ENCODE measurements at regions not wholly inside any gene's neighbourhood (a gene's known extent, or its start where the extent isn't known, plus 50 kb on each side); places are given as distances from the start of the nearest gene placed in this dataset.
A peak's percentile ranks its signal among the peaks of the same experiment; 100 is the strongest.

DNA sequence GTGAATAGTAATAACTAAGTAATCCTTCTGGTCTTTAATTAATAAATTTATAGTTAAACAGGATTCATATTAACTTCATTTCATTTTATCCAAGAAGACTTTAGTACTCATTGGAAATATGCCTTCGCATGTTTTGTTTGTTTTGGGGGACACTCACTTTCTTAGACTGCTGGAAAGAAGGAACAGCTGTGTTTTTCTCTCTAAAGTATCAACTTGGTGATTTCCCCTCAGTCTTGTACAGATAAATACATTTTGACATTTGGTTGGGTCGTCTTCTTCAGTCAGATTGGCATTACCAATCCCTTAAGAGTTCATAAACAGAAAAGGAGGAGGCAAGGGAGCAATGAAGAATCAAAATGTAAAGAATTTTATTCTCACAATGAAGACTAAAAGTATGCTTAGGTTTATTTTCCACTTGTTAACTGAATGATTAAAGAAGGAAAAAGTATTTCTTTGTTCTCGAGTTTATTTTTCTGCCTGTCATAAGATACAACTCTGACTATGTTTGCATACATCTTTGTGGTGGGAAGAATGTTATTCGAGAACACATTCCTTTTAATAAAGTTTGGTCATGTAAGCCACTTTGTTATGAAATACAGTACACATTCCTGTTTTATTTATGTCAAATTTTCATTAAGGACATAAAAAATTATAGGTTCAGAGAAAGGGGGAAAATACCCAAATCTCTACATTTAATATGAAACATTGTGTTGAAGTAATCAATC, 140.2 kb downstream of the GMNC start:
- Histone ChIP-seq H3K36me3 (ENCODE audit: control insufficient read depth in 4 of 4, insufficient read depth in 4 of 4, low read length in 4 of 4) (no peaks in the 10 kb centered on the region), H3K4me3 (no peak overlapping the region), H3K27ac (ENCODE audit: low read depth in 1 of 2, low read length in 1 of 2) (no peak overlapping the region), H3K27me3 (ENCODE audit: control insufficient read depth in 3 of 3, insufficient read depth in 3 of 3, low read length in 2 of 3) (no peaks in the 10 kb centered on the region), H3K9me3 (ENCODE audit: control insufficient read depth in 4 of 4, insufficient read depth in 3 of 4, low read length in 3 of 4) (no peaks in the 10 kb centered on the region), H3K4me1 (ENCODE audit: control insufficient read depth in 5 of 5, insufficient read depth in 5 of 5, low read length in 5 of 5) (peaks cover 0 to 4% (median 0%) of the 10 kb centered on the region in 5 donors), H3K9ac (ENCODE audit: insufficient read depth in 1 of 2, low read length in 2 of 2) (no peak overlapping the region)
- ATAC-seq (ENCODE audit: insufficient read depth, low FRiP score) (no peak), DNase-seq (peak in 1 of 3 donors; percentile 15)
- TF ChIP-seq, protein P1, sequence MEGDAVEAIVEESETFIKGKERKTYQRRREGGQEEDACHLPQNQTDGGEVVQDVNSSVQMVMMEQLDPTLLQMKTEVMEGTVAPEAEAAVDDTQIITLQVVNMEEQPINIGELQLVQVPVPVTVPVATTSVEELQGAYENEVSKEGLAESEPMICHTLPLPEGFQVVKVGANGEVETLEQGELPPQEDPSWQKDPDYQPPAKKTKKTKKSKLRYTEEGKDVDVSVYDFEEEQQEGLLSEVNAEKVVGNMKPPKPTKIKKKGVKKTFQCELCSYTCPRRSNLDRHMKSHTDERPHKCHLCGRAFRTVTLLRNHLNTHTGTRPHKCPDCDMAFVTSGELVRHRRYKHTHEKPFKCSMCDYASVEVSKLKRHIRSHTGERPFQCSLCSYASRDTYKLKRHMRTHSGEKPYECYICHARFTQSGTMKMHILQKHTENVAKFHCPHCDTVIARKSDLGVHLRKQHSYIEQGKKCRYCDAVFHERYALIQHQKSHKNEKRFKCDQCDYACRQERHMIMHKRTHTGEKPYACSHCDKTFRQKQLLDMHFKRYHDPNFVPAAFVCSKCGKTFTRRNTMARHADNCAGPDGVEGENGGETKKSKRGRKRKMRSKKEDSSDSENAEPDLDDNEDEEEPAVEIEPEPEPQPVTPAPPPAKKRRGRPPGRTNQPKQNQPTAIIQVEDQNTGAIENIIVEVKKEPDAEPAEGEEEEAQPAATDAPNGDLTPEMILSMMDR (IDR thresholded peaks at IDR 0.05; ENCODE audit: control extremely low read depth, extremely low read depth), result no peak
- WGBS, 2 donors, result 75 to 84% methylated on average over 4 of the region's 4 CpGs

DNA sequence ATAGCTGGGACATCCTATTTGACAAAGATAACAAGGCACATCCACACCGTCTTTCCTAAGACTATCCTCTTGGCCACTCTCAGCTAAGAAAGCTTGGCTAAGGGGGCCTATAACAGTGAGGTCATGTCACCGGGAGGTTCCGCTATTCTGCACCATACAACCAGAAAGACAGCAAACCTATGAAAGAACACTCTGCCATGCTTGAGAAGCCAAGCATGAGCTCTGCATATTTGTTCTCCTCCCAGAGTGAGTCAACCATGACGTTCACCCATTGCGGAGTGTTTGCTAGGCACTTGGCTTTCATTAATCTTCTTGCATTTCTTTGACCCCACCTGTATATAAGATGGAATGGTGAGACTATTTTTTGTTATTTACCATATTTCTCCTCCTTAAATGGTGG, 141.2 kb downstream of the GMNC start:
- no peak overlapping the region for H3K4me3 ChIP-seq
- 90 to 91% methylated on average over 5 of the region's 5 CpGs for WGBS, 2 donors
- TF ChIP-seq, protein P1 (IDR thresholded peaks at IDR 0.05; ENCODE audit: control extremely low read depth, extremely low read depth), result no peak
- peaks cover 0 to 4% (median 0%) of the 10 kb centered on the region in 5 donors for H3K4me1 ChIP-seq (ENCODE audit: control insufficient read depth in 5 of 5, insufficient read depth in 5 of 5, low read length in 5 of 5)
- ATAC-seq (ENCODE audit: insufficient read depth, low FRiP score) (no peak), DNase-seq (no peak)
- H3K9ac ChIP-seq (ENCODE audit: insufficient read depth in 1 of 2, low read length in 2 of 2), result no peak overlapping the region
- H3K27ac ChIP-seq (ENCODE audit: low read depth in 1 of 2, low read length in 1 of 2), result no peak overlapping the region
- H3K27me3 ChIP-seq (ENCODE audit: control insufficient read depth in 3 of 3, insufficient read depth in 3 of 3, low read length in 2 of 3), result no peaks in the 10 kb centered on the region
- no peaks in the 10 kb centered on the region for H3K36me3 ChIP-seq (ENCODE audit: control insufficient read depth in 4 of 4, insufficient read depth in 4 of 4, low read length in 4 of 4)
- no peaks in the 10 kb centered on the region for H3K9me3 ChIP-seq (ENCODE audit: control insufficient read depth in 4 of 4, insufficient read depth in 3 of 4, low read length in 3 of 4)

DNA sequence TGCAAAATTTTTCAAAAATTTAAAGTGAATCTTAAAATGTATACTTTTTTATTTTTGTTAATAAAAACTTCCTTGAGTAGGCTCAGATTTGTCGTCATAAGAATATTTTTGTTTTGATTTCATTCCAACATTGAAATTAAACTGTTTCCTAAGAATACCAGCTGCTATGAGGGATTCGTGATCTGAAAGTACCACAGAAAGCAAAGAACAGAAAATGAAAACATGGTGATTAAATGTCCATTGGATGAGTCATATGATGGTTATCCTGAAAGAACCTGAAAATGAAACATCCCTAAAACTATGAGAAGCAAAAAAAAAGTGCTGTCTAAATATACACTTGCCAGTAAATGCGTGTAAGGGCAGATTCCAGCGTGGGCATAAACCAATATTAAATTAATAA, 143.8 kb downstream of the GMNC start:
- TF ChIP-seq, protein P1 (IDR thresholded peaks at IDR 0.05; ENCODE audit: control extremely low read depth, extremely low read depth), result no peak
- Histone ChIP-seq H3K9ac (ENCODE audit: insufficient read depth in 1 of 2, low read length in 2 of 2) (no peak overlapping the region), H3K27ac (ENCODE audit: low read depth in 1 of 2, low read length in 1 of 2) (no peak overlapping the region), H3K4me1 (ENCODE audit: control insufficient read depth in 5 of 5, insufficient read depth in 5 of 5, low read length in 5 of 5) (peaks cover 0 to 4% (median 0%) of the 10 kb centered on the region in 5 donors), H3K9me3 (ENCODE audit: control insufficient read depth in 4 of 4, insufficient read depth in 3 of 4, low read length in 3 of 4) (no peaks in the 10 kb centered on the region), H3K4me3 (no peak overlapping the region), H3K36me3 (ENCODE audit: control insufficient read depth in 4 of 4, insufficient read depth in 4 of 4, low read length in 4 of 4) (no peaks in the 10 kb centered on the region), H3K27me3 (ENCODE audit: control insufficient read depth in 3 of 3, insufficient read depth in 3 of 3, low read length in 2 of 3) (no peaks in the 10 kb centered on the region)
- ATAC-seq (ENCODE audit: insufficient read depth, low FRiP score) (no peak), DNase-seq (peak in 2 of 3 donors; percentile 60 to 78)
- 54 to 74% methylated on average over 4 of the region's 4 CpGs for WGBS, 2 donors

DNA sequence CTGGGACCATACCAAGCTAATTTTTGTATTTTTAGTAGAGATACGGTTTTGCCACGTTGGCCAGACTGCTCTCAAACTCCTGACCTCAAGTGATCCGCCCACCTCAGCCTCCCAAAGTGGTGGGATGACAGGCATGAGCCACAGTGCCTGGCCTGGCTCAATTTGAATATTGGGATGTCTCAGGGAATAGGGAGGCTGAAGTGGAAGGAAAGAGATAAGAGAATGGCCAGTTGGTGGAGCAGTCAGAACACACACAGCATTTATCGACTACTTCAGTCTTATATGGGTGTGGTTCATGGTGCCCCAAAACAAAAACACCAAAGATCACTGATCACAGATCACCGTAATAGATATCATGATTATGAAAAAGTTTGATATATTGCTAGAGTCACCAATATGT, 144.4 kb downstream of the GMNC start:
- ATAC-seq (ENCODE audit: insufficient read depth, low FRiP score) (no peak), DNase-seq (no peak)
- H3K27me3 ChIP-seq (ENCODE audit: control insufficient read depth in 3 of 3, insufficient read depth in 3 of 3, low read length in 2 of 3), result no peaks in the 10 kb centered on the region
- no peak overlapping the region for H3K4me3 ChIP-seq
- H3K9ac ChIP-seq (ENCODE audit: insufficient read depth in 1 of 2, low read length in 2 of 2), result no peak overlapping the region
- TF ChIP-seq, protein P1 (IDR thresholded peaks at IDR 0.05; ENCODE audit: control extremely low read depth, extremely low read depth), result no peak
- H3K4me1 ChIP-seq (ENCODE audit: control insufficient read depth in 5 of 5, insufficient read depth in 5 of 5, low read length in 5 of 5), result peaks cover 0 to 4% (median 0%) of the 10 kb centered on the region in 5 donors
- WGBS, 2 donors, result 72 to 87% methylated on average over 5 of the region's 5 CpGs
- H3K27ac ChIP-seq (ENCODE audit: low read depth in 1 of 2, low read length in 1 of 2), result no peak overlapping the region
- H3K9me3 ChIP-seq (ENCODE audit: control insufficient read depth in 4 of 4, insufficient read depth in 3 of 4, low read length in 3 of 4), result no peaks in the 10 kb centered on the region
- no peaks in the 10 kb centered on the region for H3K36me3 ChIP-seq (ENCODE audit: control insufficient read depth in 4 of 4, insufficient read depth in 4 of 4, low read length in 4 of 4)
